Hepatocyte (in vitro differentiated cells): ENCODE measurements at regions not wholly inside any gene's neighbourhood (a gene's known extent, or its start where the extent isn't known, plus 50 kb on each side); places are given as distances from the start of the nearest gene placed in this dataset.

Experiments used
- DNase-seq: peaks from one replicate; pipeline ENCODE4 v3.0.0-alpha.2; 2016; ENCODE audit warnings: low spot score
- H2AFZ ChIP-seq: fragments of 200-600 bp; sonication (generic); 2 replicates; pipeline ENCODE4 v1.6.0; 2016; ENCODE audit warnings: antibody characterized with exemption, mild to moderate bottlenecking
- H3K27ac ChIP-seq: fragments of 200-600 bp; sonication (generic); 2 replicates; pipeline ENCODE4 v1.5.1; 2016; ENCODE audit warnings: mild to moderate bottlenecking
- H3K27me3 ChIP-seq: fragments of 200-600 bp; sonication (generic); 2 replicates; pipeline ENCODE4 v1.6.1; 2016
- H3K36me3 ChIP-seq: fragments of 200-600 bp; sonication (generic); replicated peaks from 2 replicates; pipeline ENCODE4 v1.5.1; 2016; ENCODE audit warnings: low read depth; ENCODE audit not compliant: insufficient read depth
- H3K4me1 ChIP-seq: fragments of 200-600 bp; sonication (generic); 2 replicates; pipeline ENCODE4 v1.5.1; 2016; ENCODE audit warnings: mild to moderate bottlenecking, moderate library complexity; ENCODE audit not compliant: insufficient read depth
- H3K4me2 ChIP-seq: fragments of 200-600 bp; sonication (generic); 2 replicates; pipeline ENCODE4 v1.6.0; 2016
- H3K4me3 ChIP-seq: fragments of 200-600 bp; sonication (generic); 2 replicates; pipeline ENCODE4 v1.5.1; 2016; ENCODE audit warnings: mild to moderate bottlenecking
- H3K79me2 ChIP-seq: fragments of 200-600 bp; sonication (generic); 2 replicates; pipeline ENCODE4 v1.6.0; 2017; ENCODE audit warnings: mild to moderate bottlenecking
- H3K9me2 ChIP-seq: fragments of 200-600 bp; sonication (generic); replicated peaks from 2 replicates; pipeline ENCODE4 v1.6.0; 2017; ENCODE audit warnings: mild to moderate bottlenecking; ENCODE audit not compliant: insufficient read depth
- H3K9me3 ChIP-seq: fragments of 200-600 bp; sonication (generic); 2 replicates; pipeline ENCODE4 v1.5.1; 2016; ENCODE audit warnings: low read depth, mild to moderate bottlenecking
- H4K20me1 ChIP-seq: fragments of 200-600 bp; sonication (generic); 2 replicates; pipeline ENCODE4 v1.6.0; 2016; ENCODE audit warnings: mild to moderate bottlenecking; ENCODE audit not compliant: insufficient read depth, poor library complexity, severe bottlenecking
- CTCF ChIP-seq: fragments of 200-600 bp; sonication (generic); IDR thresholded peaks from 2 replicates; pipeline ENCODE4 v1.5.1; 2016; ENCODE audit warnings: antibody characterized with exemption, mild to moderate bottlenecking; ENCODE audit not compliant: poor library complexity
- EZH2 ChIP-seq: fragments of 200-600 bp; sonication (generic); IDR thresholded peaks from 2 replicates; pipeline ENCODE4 v1.6.1; 2016; ENCODE audit warnings: antibody characterized with exemption, mild to moderate bottlenecking, borderline replicate concordance
- EZH2phosphoT487 ChIP-seq: fragments of 200-600 bp; sonication (generic); IDR thresholded peaks from one replicate; pipeline ENCODE4 v1.6.1; 2018; ENCODE audit warnings: antibody characterized with exemption, mild to moderate bottlenecking, low read depth, moderate library complexity; ENCODE audit not compliant: unreplicated experiment, severe bottlenecking
- WGBS: methylation state at CpG from one replicate; pipeline ENCODE4 v1.1.6; 2016; ENCODE audit warnings: low lambda C conversion rate; ENCODE audit errors: missing lambda C conversion rate; 5-methylcytosine and 5-hydroxymethylcytosine counted together

GRCh38 chr7:52064493-52064892, 747.9 kb upstream of the COBL start:
- Histone ChIP-seq H3K9me3 (no peaks in the 10 kb centered on the region), H3K4me2 (no peak overlapping the region), H4K20me1 (no peaks in the 10 kb centered on the region), H3K27me3 (no peaks in the 10 kb centered on the region), H3K4me3 (no peak overlapping the region), H2AFZ (no peak overlapping the region), H3K27ac (no peak overlapping the region), H3K36me3 (no peaks in the 10 kb centered on the region), H3K9me2 (no peaks in the 10 kb centered on the region), H3K4me1 (no peaks in the 10 kb centered on the region), H3K79me2 (no peaks in the 10 kb centered on the region)
- 69% methylated on average over 1 of the region's 1 CpG for WGBS
- DNase-seq: no peak
- TF ChIP-seq CTCF (no peak), EZH2phosphoT487 (no peak), EZH2 (no peak)

GRCh38 chr7:52061666-52062065, 745.1 kb upstream of the COBL start:
- H3K4me1 ChIP-seq: no peaks in the 10 kb centered on the region
- H2AFZ ChIP-seq: no peak overlapping the region

GRCh38 chr7:52053525-52053924, 736.9 kb upstream of the COBL start:
- Histone ChIP-seq H3K9me3 (no peaks in the 10 kb centered on the region), H4K20me1 (no peaks in the 10 kb centered on the region), H3K4me1 (no peaks in the 10 kb centered on the region), H3K27me3 (no peaks in the 10 kb centered on the region), H3K79me2 (no peaks in the 10 kb centered on the region), H2AFZ (no peak overlapping the region), H3K36me3 (no peaks in the 10 kb centered on the region), H3K4me3 (no peak overlapping the region), H3K4me2 (no peak overlapping the region), H3K9me2 (no peaks in the 10 kb centered on the region), H3K27ac (no peak overlapping the region)
- 0% methylated on average over 1 of the region's 1 CpG for WGBS
- DNase-seq: no peak
- TF ChIP-seq EZH2phosphoT487: no peak
- TF ChIP-seq EZH2: no peak
- no peak for TF ChIP-seq CTCF

More at GRCh38 chr7:52061666-52062065, 745.1 kb upstream of the COBL start:
- no peak for DNase-seq
- H4K20me1 ChIP-seq: no peaks in the 10 kb centered on the region
- no peaks in the 10 kb centered on the region for H3K79me2 ChIP-seq
- no peaks in the 10 kb centered on the region for H3K9me2 ChIP-seq
- 47% methylated on average over 2 of the region's 2 CpGs for WGBS
- H3K27ac ChIP-seq: no peak overlapping the region
- no peaks in the 10 kb centered on the region for H3K36me3 ChIP-seq
- no peaks in the 10 kb centered on the region for H3K27me3 ChIP-seq
- TF ChIP-seq EZH2phosphoT487: no peak
- no peak for TF ChIP-seq CTCF
- TF ChIP-seq EZH2: no peak
- no peaks in the 10 kb centered on the region for H3K9me3 ChIP-seq
- no peak overlapping the region for H3K4me2 ChIP-seq
- H3K4me3 ChIP-seq: no peak overlapping the region

- H3K4me1 ChIP-seq: no peaks in the 10 kb centered on the region
- no peaks in the 10 kb centered on the region for H4K20me1 ChIP-seq
- no peaks in the 10 kb centered on the region for H3K9me3 ChIP-seq
- H3K4me3 ChIP-seq: no peak overlapping the region
- H2AFZ ChIP-seq: no peak overlapping the region
- no peaks in the 10 kb centered on the region for H3K9me2 ChIP-seq
- no peaks in the 10 kb centered on the region for H3K79me2 ChIP-seq
- 87% methylated on average over 4 of the region's 4 CpGs for WGBS
- H3K4me2 ChIP-seq: no peak overlapping the region
- no peaks in the 10 kb centered on the region for H3K27me3 ChIP-seq
- H3K36me3 ChIP-seq: no peaks in the 10 kb centered on the region
- no peak overlapping the region for H3K27ac ChIP-seq
- TF ChIP-seq CTCF: no peak
- no peak for TF ChIP-seq EZH2
- no peak for TF ChIP-seq EZH2phosphoT487
- DNase-seq: no peak
Measured at GRCh38 chr7:52030722-52031121, 714.1 kb upstream of the COBL start.
